ENCODE measurements at regions not wholly inside any gene's neighbourhood (a gene's known extent, or its start where the extent isn't known, plus 50 kb on each side); places are given as distances from the start of the nearest gene placed in this dataset.

GRCh38 chr13:90413548-90413947 is 933.9 kb upstream of the MIR17HG start:
- no peak for DNase-seq
- in situ Hi-C loops (cut with HindIII; ENCODE audit: low pct_ligation_motif_present, low pct_unique_long_range_greater_than_20kb, low sequenced_read_pairs) = no loop called here

GRCh38 chr13:90414691-90415596 is 932.5 kb upstream of the MIR17HG start:
- DNase-seq = peak; percentile 45
- in situ Hi-C loops (cut with HindIII; ENCODE audit: low pct_ligation_motif_present, low pct_unique_long_range_greater_than_20kb, low sequenced_read_pairs) = no loop called here

GRCh38 chr13:90415902-90416301 is 931.6 kb upstream of the MIR17HG start:
- no peak for DNase-seq
- in situ Hi-C loops (cut with HindIII; ENCODE audit: low pct_ligation_motif_present, low pct_unique_long_range_greater_than_20kb, low sequenced_read_pairs) = no loop called here

GRCh38 chr13:90416519-90416918 is 931.0 kb upstream of the MIR17HG start:
- in situ Hi-C loops (cut with HindIII; ENCODE audit: low pct_ligation_motif_present, low pct_unique_long_range_greater_than_20kb, low sequenced_read_pairs) = no loop called here
- DNase-seq = no peak

- in situ Hi-C loops (cut with HindIII; ENCODE audit: low pct_ligation_motif_present, low pct_unique_long_range_greater_than_20kb, low sequenced_read_pairs) = no loop called here
- no peak for DNase-seq
Measured at GRCh38 chr13:90416938-90417337, 930.5 kb upstream of the MIR17HG start.

GRCh38 chr13:90420683-90421082 is 926.8 kb upstream of the MIR17HG start:
- in situ Hi-C loops (cut with HindIII; ENCODE audit: low pct_ligation_motif_present, low pct_unique_long_range_greater_than_20kb, low sequenced_read_pairs) = no loop called here

GRCh38 chr13:90427322-90428272 is 919.9 kb upstream of the MIR17HG start:
- in situ Hi-C loops (cut with HindIII; ENCODE audit: low pct_ligation_motif_present, low pct_unique_long_range_greater_than_20kb, low sequenced_read_pairs) = no loop called here
- no peak for DNase-seq

More at GRCh38 chr13:90420683-90421082, 926.8 kb upstream of the MIR17HG start:
- peak; percentile 5 for DNase-seq

GRCh38 chr13:90428522-90429210 is 918.8 kb upstream of the MIR17HG start:
- in situ Hi-C loops (cut with HindIII; ENCODE audit: low pct_ligation_motif_present, low pct_unique_long_range_greater_than_20kb, low sequenced_read_pairs) = no loop called here
- no peak for DNase-seq

- in situ Hi-C loops (cut with HindIII; ENCODE audit: low pct_ligation_motif_present, low pct_unique_long_range_greater_than_20kb, low sequenced_read_pairs) = no loop called here
- no peak for DNase-seq
Measured at GRCh38 chr13:90430127-90430526, 917.4 kb upstream of the MIR17HG start.

- no peak for DNase-seq
- in situ Hi-C loops (cut with HindIII; ENCODE audit: low pct_ligation_motif_present, low pct_unique_long_range_greater_than_20kb, low sequenced_read_pairs) = no loop called here
Measured at GRCh38 chr13:90436697-90437096, 910.8 kb upstream of the MIR17HG start.

GRCh38 chr13:90438576-90438975 is 908.9 kb upstream of the MIR17HG start:
- in situ Hi-C loops (cut with HindIII; ENCODE audit: low pct_ligation_motif_present, low pct_unique_long_range_greater_than_20kb, low sequenced_read_pairs) = no loop called here
- DNase-seq = no peak

GRCh38 chr13:90443268-90443667 is 904.2 kb upstream of the MIR17HG start:
- in situ Hi-C loops (cut with HindIII; ENCODE audit: low pct_ligation_motif_present, low pct_unique_long_range_greater_than_20kb, low sequenced_read_pairs) = no loop called here
- DNase-seq = no peak

GRCh38 chr13:90444232-90444631 is 903.3 kb upstream of the MIR17HG start:
- in situ Hi-C loops (cut with HindIII; ENCODE audit: low pct_ligation_motif_present, low pct_unique_long_range_greater_than_20kb, low sequenced_read_pairs) = no loop called here
- no peak for DNase-seq

- in situ Hi-C loops (cut with HindIII; ENCODE audit: low pct_ligation_motif_present, low pct_unique_long_range_greater_than_20kb, low sequenced_read_pairs) = no loop called here
- DNase-seq = peak; percentile 94
Measured at GRCh38 chr13:90445179-90445578, 902.3 kb upstream of the MIR17HG start.

- in situ Hi-C loops (cut with HindIII; ENCODE audit: low pct_ligation_motif_present, low pct_unique_long_range_greater_than_20kb, low sequenced_read_pairs) = no loop called here
- no peak for DNase-seq
Measured at GRCh38 chr13:90447034-90447733, 900.3 kb upstream of the MIR17HG start.

GRCh38 chr13:90447734-90448101 is 899.8 kb upstream of the MIR17HG start:
- peak; percentile 63 for DNase-seq
- in situ Hi-C loops (cut with HindIII; ENCODE audit: low pct_ligation_motif_present, low pct_unique_long_range_greater_than_20kb, low sequenced_read_pairs) = no loop called here

- in situ Hi-C loops (cut with HindIII; ENCODE audit: low pct_ligation_motif_present, low pct_unique_long_range_greater_than_20kb, low sequenced_read_pairs) = no loop called here
- no peak for DNase-seq
Measured at GRCh38 chr13:90448466-90449037, 898.9 kb upstream of the MIR17HG start.

GRCh38 chr13:90453342-90453741 is 894.1 kb upstream of the MIR17HG start:
- no peak for DNase-seq
- in situ Hi-C loops (cut with HindIII; ENCODE audit: low pct_ligation_motif_present, low pct_unique_long_range_greater_than_20kb, low sequenced_read_pairs) = no loop called here
